ENCODE measurements at regions not wholly inside any gene's neighbourhood (a gene's known extent, or its start where the extent isn't known, plus 50 kb on each side); places are given as distances from the start of the nearest gene placed in this dataset.

DNA sequence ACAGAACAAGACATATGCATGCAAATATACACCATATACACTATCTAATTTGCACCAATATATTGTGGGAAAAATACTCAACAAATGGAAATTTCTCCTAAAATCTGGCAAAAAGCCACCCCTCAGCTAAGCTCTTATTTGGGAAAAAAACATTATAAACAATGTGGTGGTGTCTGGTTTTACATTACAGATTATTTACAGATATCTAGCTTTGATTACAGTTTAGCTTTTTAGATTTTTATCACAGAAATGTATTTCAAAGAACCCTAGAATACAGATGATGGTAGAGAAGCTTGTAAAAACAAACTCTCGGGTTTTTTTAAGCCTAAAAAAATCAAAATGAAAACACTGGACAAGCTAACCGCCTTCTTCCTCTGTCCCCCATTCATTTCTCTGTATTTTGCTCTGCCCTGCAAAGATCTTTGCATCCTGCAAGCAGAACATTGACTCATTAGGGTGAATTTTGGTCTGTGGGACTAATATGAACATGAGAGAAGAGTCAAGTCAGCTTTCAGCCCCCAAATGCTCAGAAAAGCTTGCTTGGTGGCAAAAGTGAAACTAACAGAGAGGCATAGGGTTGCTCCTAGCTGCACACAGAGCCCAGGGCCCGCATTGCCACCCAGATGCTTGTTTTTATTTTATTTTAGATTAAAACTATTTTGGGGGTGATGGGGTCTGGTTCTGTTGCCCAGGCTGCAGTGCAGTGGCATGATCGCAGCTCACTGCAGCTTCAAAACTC lies 88.8 kb upstream of the LYZL1 start:
- Histone ChIP-seq H3K27ac (ENCODE audit: low read length) (no peak overlapping the region), H3K4me1 (ENCODE audit: control insufficient read depth, insufficient read depth, low read length) (no peaks in the 10 kb centered on the region), H3K9me3 (ENCODE audit: control insufficient read depth, insufficient read depth, low read depth, low read length) (no peaks in the 10 kb centered on the region), H3K27me3 (ENCODE audit: control insufficient read depth, insufficient read depth, low read length) (no peaks in the 10 kb centered on the region), H3K4me3 (ENCODE audit: low read depth in 2 of 2, low read length in 2 of 2) (no peak overlapping the region), H3K36me3 (ENCODE audit: control insufficient read depth, insufficient read depth, low read length) (no peaks in the 10 kb centered on the region)
- no TSS peak for BruUV-seq (replicated peaks)
- in situ Hi-C loops (cut with HindIII; ENCODE audit: low pct_unique_long_range_greater_than_20kb, low sequenced_read_pairs): no loop called here
- POLR2A ChIA-PET: interaction anchor here (0.6 kb wide), 1 partner anchor 36 kb away, joined by 3 read pairs; no protein-coding TSS in a partner anchor
- intact Hi-C loops (cut with micrococcal nuclease; ENCODE audit: unreplicated experiment): no loop called here
- no peak for DNase-seq (ENCODE audit: low read depth, low spot score)
- TF ChIP-seq SIN3A (IDR thresholded peaks at IDR 0.05; ENCODE audit: borderline replicate concordance, insufficient read depth, low read depth, low read length) (no peak), TCF7L2 (IDR thresholded peaks at IDR 0.05; ENCODE audit: low read depth, low read length) (no peak), POLR2AphosphoS5 (IDR thresholded peaks at IDR 0.05; ENCODE audit: low read depth, low read length) (no peak)
- TF ChIP-seq, protein P1, sequence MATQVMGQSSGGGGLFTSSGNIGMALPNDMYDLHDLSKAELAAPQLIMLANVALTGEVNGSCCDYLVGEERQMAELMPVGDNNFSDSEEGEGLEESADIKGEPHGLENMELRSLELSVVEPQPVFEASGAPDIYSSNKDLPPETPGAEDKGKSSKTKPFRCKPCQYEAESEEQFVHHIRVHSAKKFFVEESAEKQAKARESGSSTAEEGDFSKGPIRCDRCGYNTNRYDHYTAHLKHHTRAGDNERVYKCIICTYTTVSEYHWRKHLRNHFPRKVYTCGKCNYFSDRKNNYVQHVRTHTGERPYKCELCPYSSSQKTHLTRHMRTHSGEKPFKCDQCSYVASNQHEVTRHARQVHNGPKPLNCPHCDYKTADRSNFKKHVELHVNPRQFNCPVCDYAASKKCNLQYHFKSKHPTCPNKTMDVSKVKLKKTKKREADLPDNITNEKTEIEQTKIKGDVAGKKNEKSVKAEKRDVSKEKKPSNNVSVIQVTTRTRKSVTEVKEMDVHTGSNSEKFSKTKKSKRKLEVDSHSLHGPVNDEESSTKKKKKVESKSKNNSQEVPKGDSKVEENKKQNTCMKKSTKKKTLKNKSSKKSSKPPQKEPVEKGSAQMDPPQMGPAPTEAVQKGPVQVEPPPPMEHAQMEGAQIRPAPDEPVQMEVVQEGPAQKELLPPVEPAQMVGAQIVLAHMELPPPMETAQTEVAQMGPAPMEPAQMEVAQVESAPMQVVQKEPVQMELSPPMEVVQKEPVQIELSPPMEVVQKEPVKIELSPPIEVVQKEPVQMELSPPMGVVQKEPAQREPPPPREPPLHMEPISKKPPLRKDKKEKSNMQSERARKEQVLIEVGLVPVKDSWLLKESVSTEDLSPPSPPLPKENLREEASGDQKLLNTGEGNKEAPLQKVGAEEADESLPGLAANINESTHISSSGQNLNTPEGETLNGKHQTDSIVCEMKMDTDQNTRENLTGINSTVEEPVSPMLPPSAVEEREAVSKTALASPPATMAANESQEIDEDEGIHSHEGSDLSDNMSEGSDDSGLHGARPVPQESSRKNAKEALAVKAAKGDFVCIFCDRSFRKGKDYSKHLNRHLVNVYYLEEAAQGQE (IDR thresholded peaks at IDR 0.05; ENCODE audit: insufficient read depth in 1 of 2, low read depth in 2 of 2, low read length in 1 of 2): no peak
- TF ChIP-seq, protein P2, sequence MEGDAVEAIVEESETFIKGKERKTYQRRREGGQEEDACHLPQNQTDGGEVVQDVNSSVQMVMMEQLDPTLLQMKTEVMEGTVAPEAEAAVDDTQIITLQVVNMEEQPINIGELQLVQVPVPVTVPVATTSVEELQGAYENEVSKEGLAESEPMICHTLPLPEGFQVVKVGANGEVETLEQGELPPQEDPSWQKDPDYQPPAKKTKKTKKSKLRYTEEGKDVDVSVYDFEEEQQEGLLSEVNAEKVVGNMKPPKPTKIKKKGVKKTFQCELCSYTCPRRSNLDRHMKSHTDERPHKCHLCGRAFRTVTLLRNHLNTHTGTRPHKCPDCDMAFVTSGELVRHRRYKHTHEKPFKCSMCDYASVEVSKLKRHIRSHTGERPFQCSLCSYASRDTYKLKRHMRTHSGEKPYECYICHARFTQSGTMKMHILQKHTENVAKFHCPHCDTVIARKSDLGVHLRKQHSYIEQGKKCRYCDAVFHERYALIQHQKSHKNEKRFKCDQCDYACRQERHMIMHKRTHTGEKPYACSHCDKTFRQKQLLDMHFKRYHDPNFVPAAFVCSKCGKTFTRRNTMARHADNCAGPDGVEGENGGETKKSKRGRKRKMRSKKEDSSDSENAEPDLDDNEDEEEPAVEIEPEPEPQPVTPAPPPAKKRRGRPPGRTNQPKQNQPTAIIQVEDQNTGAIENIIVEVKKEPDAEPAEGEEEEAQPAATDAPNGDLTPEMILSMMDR (IDR thresholded peaks at IDR 0.05): no peak
- CTCF ChIA-PET: interaction anchor here (0.7 kb wide), 1 partner anchor 70 kb away, joined by 3 read pairs; no protein-coding TSS in a partner anchor
- no peak for ATAC-seq

GRCh38 chr10:29202386-29202940 lies 86.4 kb upstream of the LYZL1 start:
- intact Hi-C loops (cut with micrococcal nuclease; ENCODE audit: unreplicated experiment) (no loop called here), in situ Hi-C loops (cut with HindIII; ENCODE audit: low pct_unique_long_range_greater_than_20kb, low sequenced_read_pairs) (no loop called here)
- ATAC-seq (no peak), DNase-seq (ENCODE audit: low read depth, low spot score) (no peak)
- H3K27ac ChIP-seq (ENCODE audit: low read length): no peak overlapping the region
- POLR2A ChIA-PET: no interaction called here
- CTCF ChIA-PET: no interaction called here
- H3K4me1 ChIP-seq (ENCODE audit: control insufficient read depth, insufficient read depth, low read length): no peaks in the 10 kb centered on the region
- TF ChIP-seq, protein P1 (IDR thresholded peaks at IDR 0.05; ENCODE audit: insufficient read depth in 1 of 2, low read depth in 2 of 2, low read length in 1 of 2): no peak
- TF ChIP-seq TCF7L2 (IDR thresholded peaks at IDR 0.05; ENCODE audit: low read depth, low read length) (no peak), SIN3A (IDR thresholded peaks at IDR 0.05; ENCODE audit: borderline replicate concordance, insufficient read depth, low read depth, low read length) (no peak), POLR2AphosphoS5 (IDR thresholded peaks at IDR 0.05; ENCODE audit: low read depth, low read length) (no peak)
- TF ChIP-seq, protein P2 (IDR thresholded peaks at IDR 0.05): no peak
- H3K27me3 ChIP-seq (ENCODE audit: control insufficient read depth, insufficient read depth, low read length): no peaks in the 10 kb centered on the region
- BruUV-seq (replicated peaks): no TSS peak
- no peaks in the 10 kb centered on the region for H3K36me3 ChIP-seq (ENCODE audit: control insufficient read depth, insufficient read depth, low read length)
- no peak overlapping the region for H3K4me3 ChIP-seq (ENCODE audit: low read depth in 2 of 2, low read length in 2 of 2)
- no peaks in the 10 kb centered on the region for H3K9me3 ChIP-seq (ENCODE audit: control insufficient read depth, insufficient read depth, low read depth, low read length)

All from Panc1 (cell line).